ENCODE measurements at regions not wholly inside any gene's neighbourhood (a gene's known extent, or its start where the extent isn't known, plus 50 kb on each side); places are given as distances from the start of the nearest gene placed in this dataset.
"Not testable (repeated sequence)": the region's sequence is repeated elsewhere in the genome, so short reads cannot be mapped to it uniquely, and the experiment has no call there.

DNA sequence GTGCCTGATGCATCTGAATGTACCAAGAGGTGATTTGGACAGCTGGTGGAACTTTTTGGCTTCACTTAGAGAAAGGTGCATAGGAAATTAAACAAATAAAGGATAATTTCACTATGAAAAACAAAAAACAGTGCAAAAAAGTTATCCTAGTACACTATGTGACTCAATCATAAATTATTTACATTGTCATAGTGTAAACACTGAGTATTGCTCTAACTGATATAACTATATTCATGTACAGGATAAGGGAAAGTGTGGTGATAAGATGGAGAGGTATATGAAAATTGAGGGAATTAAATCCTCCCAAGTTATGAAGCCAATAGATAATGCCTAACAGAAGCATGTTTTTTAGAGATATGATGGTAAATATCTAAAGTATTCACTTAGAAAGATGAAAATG lies 50.2 kb upstream of the CPNE4 start:
- DNase-seq: no peak

DNA sequence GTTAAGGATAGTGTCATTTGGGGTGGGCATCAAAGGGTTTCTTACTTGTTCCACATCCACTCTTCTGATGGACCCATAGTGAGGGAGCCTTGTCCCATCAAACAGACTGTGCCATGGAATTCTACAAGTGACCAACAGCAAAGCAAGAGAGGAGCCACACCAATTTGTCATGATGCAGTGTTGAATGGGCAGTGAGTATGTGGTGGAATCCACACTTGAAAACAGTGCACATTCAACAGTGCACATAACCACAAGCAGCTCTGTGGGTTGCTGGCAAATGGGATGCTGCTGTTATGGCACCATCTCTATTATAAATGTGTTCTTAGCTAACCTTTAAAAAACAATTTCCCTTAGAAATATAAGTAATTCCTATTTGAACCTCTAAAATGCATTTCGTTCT lies 52.5 kb upstream of the CPNE4 start:
- DNase-seq: no peak

GRCh38 chr3:132088291-132088690 lies 53.5 kb upstream of the CPNE4 start:
- DNase-seq: no peak

DNA sequence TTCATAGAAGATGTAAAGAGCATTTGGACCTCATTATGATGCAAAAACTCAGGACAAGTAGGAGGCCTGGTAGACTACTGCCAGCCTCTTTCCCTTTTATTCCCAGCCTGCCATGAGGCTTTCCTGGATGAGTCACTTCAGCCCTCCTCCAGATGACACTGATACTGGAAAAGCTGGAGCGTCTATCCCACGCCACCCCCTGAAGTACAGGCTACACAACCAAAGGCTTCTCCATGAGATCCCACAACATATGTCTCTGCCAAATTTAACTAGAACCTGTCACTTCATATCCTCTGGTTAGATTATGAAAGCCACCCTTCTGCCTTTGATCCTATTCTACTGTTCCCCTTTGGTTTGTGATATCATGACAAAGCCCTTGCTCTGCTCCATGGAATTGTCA lies 56.1 kb upstream of the CPNE4 start:
- no peak for DNase-seq

GRCh38 chr3:132116601-132117000 lies 81.8 kb upstream of the CPNE4 start:
- DNase-seq: no peak

GRCh38 chr3:132117642-132118041 lies 82.8 kb upstream of the CPNE4 start:
- DNase-seq: no peak

DNA sequence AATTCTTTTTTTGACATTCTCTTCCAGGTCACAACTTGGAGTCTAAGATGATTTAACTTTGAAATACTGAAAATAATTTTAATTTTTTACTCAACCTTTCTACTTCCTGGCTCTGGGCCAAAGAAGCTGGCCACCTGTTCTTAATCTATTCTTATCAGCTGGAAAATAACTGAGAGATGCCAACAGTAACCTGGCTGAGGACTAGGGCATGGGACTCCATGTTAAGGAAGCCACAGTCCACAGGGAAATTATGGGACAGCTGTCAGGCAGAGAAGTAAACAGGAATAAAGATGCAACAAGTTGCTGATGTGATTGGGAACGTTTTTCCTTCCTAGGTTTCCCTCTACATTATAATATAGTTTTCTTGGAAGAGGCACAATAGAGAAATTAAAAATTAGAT lies 84.7 kb upstream of the CPNE4 start:
- DNase-seq: no peak

DNA sequence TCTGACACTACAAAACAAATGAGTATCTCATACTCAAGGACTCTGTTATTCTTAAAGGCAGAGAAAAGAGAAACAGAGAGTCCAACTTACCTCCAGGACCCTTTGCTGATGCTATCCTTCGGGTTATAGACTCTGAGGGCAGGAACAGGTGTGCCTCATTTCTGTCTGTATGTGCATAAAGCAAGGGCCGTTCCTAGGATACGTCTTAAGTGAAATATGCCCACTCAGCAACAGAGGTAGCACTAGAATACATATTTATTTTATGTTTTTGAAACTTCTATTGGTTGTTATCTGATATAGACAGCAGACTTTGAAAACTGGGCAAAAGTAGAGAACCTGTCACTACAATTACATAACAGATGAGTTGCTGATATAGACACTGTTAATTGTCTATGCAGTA lies 89.3 kb upstream of the CPNE4 start:
- DNase-seq: no peak

- DNase-seq: no peak
These were observed 90.0 kb upstream of the CPNE4 start for GRCh38 chr3:132124651-132125284.

- no peak for DNase-seq
These were observed 99.8 kb upstream of the CPNE4 start for GRCh38 chr3:132134611-132135010.

DNA sequence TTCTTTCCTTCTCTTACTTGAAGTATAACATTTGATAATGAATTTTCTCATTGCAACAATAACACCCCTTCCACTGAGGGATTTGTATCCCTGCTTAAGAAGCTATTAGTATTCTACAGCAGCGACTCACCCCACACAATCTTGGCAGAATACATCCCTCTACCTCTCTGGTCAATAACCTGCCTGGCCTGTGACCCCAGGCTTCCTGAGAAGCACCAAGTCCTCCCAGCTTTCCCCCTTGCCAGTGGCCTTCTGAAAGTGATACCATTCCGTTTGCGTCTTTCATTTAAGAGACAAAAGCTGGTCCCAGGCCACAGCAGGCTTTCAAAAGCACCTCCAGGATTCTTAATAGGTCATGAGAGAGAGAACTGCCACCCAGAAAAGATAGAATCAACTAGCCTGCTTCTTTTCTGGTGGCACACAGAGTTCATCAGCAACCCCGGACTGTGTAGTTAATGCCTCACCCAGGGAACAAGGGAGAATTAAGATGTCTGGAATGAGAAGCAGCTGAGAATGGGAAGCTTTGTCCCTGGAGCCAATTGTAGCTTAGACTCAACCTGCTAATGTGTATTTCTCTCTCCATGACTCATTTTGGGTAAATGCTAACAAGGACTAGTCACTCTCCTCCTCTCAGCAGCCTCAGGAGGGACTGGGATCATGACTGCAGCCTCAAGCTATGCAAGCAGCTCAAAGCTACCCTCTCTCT lies 101.0 kb upstream of the CPNE4 start:
- DNase-seq: no peak

- DNase-seq: no peak
These were observed 101.5 kb upstream of the CPNE4 start for GRCh38 chr3:132136334-132136716.

DNA sequence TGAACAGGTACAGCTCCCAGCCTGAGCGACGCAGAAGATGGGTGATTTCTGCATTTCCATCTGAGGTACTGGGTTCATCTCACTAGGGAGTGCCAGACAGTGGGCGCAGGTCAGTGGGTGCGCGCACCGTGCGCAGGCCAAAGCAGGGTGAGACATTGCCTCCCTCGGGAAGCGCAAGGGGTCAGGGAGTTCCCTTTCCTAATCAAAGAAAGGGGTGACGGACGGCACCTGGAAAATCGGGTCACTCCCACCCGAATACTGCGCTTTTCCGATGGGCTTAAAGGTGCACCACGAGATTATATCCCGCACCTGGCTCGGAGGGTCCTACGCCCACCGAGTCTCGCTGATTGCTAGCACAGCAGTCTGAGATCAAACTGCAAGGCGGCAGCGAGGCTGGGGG lies 102.1 kb upstream of the CPNE4 start:
- not testable (repeated sequence) for DNase-seq

GRCh38 chr3:132145833-132146232 lies 111.0 kb upstream of the CPNE4 start:
- DNase-seq: no peak

DNA sequence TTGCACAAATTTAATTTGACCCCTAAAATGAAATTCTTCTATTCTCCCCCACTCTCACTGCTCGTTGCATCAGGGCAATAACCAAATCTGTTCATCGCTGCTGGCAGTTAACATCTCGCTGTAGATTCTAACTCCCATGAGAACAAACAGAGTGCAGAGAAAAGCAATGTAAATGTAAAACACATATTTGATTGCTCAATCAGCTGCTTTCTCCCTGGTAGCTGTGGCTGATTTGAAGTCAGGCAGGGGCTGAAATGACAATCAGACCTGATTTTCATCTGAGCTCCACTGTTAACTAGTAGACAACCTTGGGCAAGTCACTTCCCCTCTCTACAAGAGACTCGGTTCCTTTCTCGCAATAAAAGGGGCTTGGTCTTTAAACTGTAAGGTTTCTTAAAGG lies 119.8 kb upstream of the CPNE4 start:
- DNase-seq: no peak

GRCh38 chr3:132159145-132159544 lies 124.3 kb upstream of the CPNE4 start:
- DNase-seq: no peak

DNA sequence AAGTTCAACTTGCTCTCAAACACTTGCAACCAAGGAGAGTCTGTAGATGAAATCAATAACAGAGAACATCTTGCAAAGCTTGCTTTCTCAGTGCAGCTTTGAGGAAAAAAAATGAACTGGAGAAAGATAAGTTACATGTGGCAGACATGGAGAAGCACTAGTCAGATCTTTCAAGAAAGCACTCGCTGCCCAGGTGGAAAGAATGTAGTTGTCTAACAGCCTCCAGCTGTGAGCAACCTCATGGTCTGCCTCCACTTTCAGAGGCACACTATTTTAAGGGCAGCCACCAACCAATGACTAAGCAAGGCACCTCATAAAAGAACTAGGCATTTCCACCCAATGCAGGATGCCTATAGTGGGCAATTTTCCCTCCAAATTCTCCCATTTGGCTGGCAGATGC lies 125.4 kb upstream of the CPNE4 start:
- no peak for DNase-seq

- no peak for DNase-seq
These were observed 126.8 kb upstream of the CPNE4 start for GRCh38 chr3:132161608-132162007.

GRCh38 chr3:132164469-132165092 lies 129.8 kb upstream of the CPNE4 start:
- no peak for DNase-seq

DNA sequence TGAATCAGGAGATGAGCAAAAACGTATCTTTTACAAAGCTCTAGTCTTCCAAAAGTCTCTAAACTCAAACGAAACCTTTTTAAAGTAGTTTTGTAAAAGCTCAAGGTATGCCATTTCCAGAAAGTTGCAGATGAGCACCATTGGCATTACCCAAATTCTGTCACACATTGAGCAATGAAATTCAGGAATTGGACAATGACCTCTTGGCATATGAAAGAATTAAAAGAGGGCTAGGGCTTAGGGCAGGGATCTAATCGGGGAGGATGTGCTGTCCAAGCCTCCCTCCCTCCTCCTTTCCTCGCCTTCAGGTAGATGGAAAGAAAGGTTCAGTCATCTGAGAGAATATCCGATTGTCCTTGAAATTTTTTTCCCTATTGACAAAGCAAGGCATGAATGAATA lies 133.1 kb upstream of the CPNE4 start:
- DNase-seq: no peak

GRCh38 chr3:132174500-132174899 lies 139.7 kb upstream of the CPNE4 start:
- DNase-seq: no peak

DNA sequence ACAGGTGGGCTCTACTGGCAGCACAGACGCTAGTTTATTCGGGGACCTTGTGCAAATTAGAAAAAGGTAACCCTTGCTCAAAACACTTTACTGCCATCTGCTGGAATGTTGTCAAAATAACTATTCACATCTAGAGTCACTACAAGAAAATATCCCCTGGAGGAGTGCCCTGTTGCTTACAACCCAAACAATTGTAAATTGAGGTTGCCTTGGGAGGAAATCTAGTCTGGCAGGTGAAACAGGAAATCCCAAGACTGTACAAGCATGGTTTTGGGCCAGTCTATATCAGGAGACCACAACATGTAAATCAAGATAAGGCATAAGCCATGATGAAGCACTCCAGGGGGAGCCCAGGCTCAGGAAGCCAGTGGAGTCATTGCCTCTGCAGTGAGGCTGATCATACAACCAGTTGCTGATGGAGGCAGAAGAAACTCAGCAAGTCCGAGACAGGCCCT lies 136.8 kb upstream of the ACP3 start:
- no peak for DNase-seq

GRCh38 chr3:132183811-132184210 lies 133.4 kb upstream of the ACP3 start:
- DNase-seq: no peak

GRCh38 chr3:132187746-132188145 lies 129.5 kb upstream of the ACP3 start:
- no peak for DNase-seq

DNA sequence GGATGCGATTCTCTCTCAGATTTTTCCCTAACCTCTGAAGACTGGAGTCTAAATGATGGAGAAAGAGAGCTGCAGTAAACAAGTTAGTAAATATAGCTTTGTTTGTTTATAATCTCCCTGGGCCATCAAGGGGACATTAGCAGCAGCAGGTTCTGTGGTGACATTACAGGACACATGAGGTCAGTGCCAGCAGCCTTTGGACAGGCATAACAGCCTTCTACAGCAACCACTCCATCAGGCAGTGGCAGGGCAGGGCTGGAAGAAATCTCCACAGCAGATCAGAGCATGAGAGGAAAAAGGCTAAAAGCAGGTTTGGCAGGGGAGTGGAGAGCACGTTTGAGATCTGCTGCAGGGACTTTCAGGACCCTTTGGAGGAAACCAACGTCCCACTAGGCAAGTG lies 127.6 kb upstream of the ACP3 start:
- no peak for DNase-seq
